Mammary epithelial cell (primary cell): ENCODE measurements at regions not wholly inside any gene's neighbourhood (a gene's known extent, or its start where the extent isn't known, plus 50 kb on each side); places are given as distances from the start of the nearest gene placed in this dataset.

ENCODE experiments used
- CTCF ChIP-seq, 2 donors: IDR thresholded peaks in 1 of 2; conservative IDR thresholded peaks in 1 of 2; 2 replicates each; pipeline ENCODE4 v1.5.1; 2011 to 2012; ENCODE audit warnings: inconsistent platforms in 2 of 2, low read length in 2 of 2, mild to moderate bottlenecking in 2 of 2, control low read depth in 1 of 2, low read depth in 1 of 2; ENCODE audit not compliant: insufficient read depth in 1 of 2; ENCODE audit errors: extremely low read depth in 1 of 2
- EZH2 ChIP-seq: IDR thresholded peaks from 2 replicates; pipeline ENCODE4 v1.6.1; 2012; ENCODE audit warnings: low read length, inconsistent platforms, borderline replicate concordance

GRCh38 chr7:119482209-119482608 is 790.8 kb upstream of the KCND2 start:
- TF ChIP-seq CTCF (conservative IDR thresholded peaks at IDR 0.05 in 1 of 2, IDR thresholded peaks at IDR 0.05 in 1 of 2; ENCODE audit: extremely low read depth in 1 of 2, insufficient read depth in 1 of 2, low read depth in 1 of 2, low read length in 2 of 2) (peak; percentile 26 to 61), EZH2 (no peak)
